Endodermal cell (in vitro differentiated cells): ENCODE measurements at regions not wholly inside any gene's neighbourhood (a gene's known extent, or its start where the extent isn't known, plus 50 kb on each side); places are given as distances from the start of the nearest gene placed in this dataset.

Source experiments
- DNase-seq: peaks from one replicate; pipeline ENCODE4 v3.0.0-alpha.2; 2017
- H3K27ac ChIP-seq: 2 replicates; pipeline ENCODE4 v1.5.1; 2013; ENCODE audit warnings: mild to moderate bottlenecking, low read depth, low read length, moderate library complexity
- H3K27me3 ChIP-seq: 2 replicates; pipeline ENCODE4 v1.6.1; 2013; ENCODE audit warnings: mild to moderate bottlenecking, low read length, moderate library complexity; ENCODE audit not compliant: insufficient read depth, control insufficient read depth, poor library complexity, severe bottlenecking
- H3K36me3 ChIP-seq: 2 replicates; pipeline ENCODE4 v1.7.0; 2013; ENCODE audit warnings: mild to moderate bottlenecking, low read length, moderate library complexity; ENCODE audit not compliant: control insufficient read depth, insufficient read depth
- H3K4me1 ChIP-seq: one replicate; pipeline ENCODE4 v1.7.0; 2013; ENCODE audit warnings: low read length; ENCODE audit not compliant: control insufficient read depth, insufficient read depth
- H3K4me3 ChIP-seq: 2 replicates; pipeline ENCODE4 v1.5.1; 2013; ENCODE audit warnings: mild to moderate bottlenecking, low read length, moderate library complexity
- H3K9ac ChIP-seq: 2 replicates; pipeline ENCODE4 v1.6.1; 2013; ENCODE audit warnings: mild to moderate bottlenecking, low read length, moderate library complexity; ENCODE audit not compliant: poor library complexity, severe bottlenecking; ENCODE audit errors: extremely low read depth
- H3K9me3 ChIP-seq: 2 replicates; pipeline ENCODE4 v1.6.1; 2013; ENCODE audit warnings: mild to moderate bottlenecking, low read length, moderate library complexity; ENCODE audit not compliant: control insufficient read depth
- H3K27ac Mint-ChIP-seq: 2 replicates; pipeline ENCODE4 v1.8.0; 2020; ENCODE audit warnings: mixed read lengths
- H3K27me3 Mint-ChIP-seq: 2 replicates; pipeline ENCODE4 v1.8.0; 2021; ENCODE audit warnings: mild to moderate bottlenecking, mixed read lengths; ENCODE audit not compliant: insufficient read depth
- H3K36me3 Mint-ChIP-seq: 2 replicates; pipeline ENCODE4 v1.8.0; 2020; ENCODE audit warnings: low read depth, mixed read lengths
- H3K4me1 Mint-ChIP-seq: 2 replicates; pipeline ENCODE4 v1.8.0; 2020; ENCODE audit warnings: mixed read lengths
- H3K4me3 Mint-ChIP-seq: 2 replicates; pipeline ENCODE4 v1.8.0; 2020; ENCODE audit warnings: mild to moderate bottlenecking, moderate library complexity, mixed read lengths
- H3K9me3 Mint-ChIP-seq: 2 replicates; pipeline ENCODE4 v1.8.0; 2020; ENCODE audit warnings: mild to moderate bottlenecking, mixed read lengths
- CTCF ChIP-seq: fragments of 200-600 bp; sonication (generic); conservative IDR thresholded peaks from 2 replicates; pipeline ENCODE4 v1.5.0; 2021; ENCODE audit warnings: antibody characterized with exemption, mild to moderate bottlenecking
- WGBS, 2 experiments: methylation state at CpG; one replicate each; pipeline versions ENCODE4 v1.1.5 to v1.1.7; 2013; ENCODE audit warnings: missing lambda C conversion rate in 2 of 2, mixed read lengths in 1 of 2; ENCODE audit not compliant: insufficient coverage in 1 of 2, insufficient read length in 1 of 2; 5-methylcytosine and 5-hydroxymethylcytosine counted together

- H3K9me3 ChIP-seq: no peaks in the 10 kb centered on the region
- H3K4me3 ChIP-seq: no peak overlapping the region
- no peak overlapping the region for H3K9ac ChIP-seq
- Mint-ChIP-seq H3K9me3 (peaks cover 3% of the 10 kb centered on the region), H3K36me3 (no peaks in the 10 kb centered on the region), H3K4me1 (peaks cover 25% of the 10 kb centered on the region), H3K4me3 (no peak overlapping the region), H3K27me3 (no peaks in the 10 kb centered on the region), H3K27ac (no peak overlapping the region)
- no peak overlapping the region for H3K27ac ChIP-seq
- DNase-seq: no peak
- no peaks in the 10 kb centered on the region for H3K36me3 ChIP-seq
- 100% methylated on average over 1 of the region's 1 CpG; no CpG with 5 or more reads in 1 of the 2 experiments for WGBS, 2 experiments
- TF ChIP-seq CTCF: no peak
- H3K27me3 ChIP-seq: no peaks in the 10 kb centered on the region
- H3K4me1 ChIP-seq: peaks cover 5% of the 10 kb centered on the region
These were observed 185.0 kb downstream of the SEMA6A start for GRCh38 chr5:116389601-116390000.

GRCh38 chr5:116388564-116389258 lies 185.9 kb downstream of the SEMA6A start:
- Mint-ChIP-seq H3K27ac (peak overlapping the region; percentile 24), H3K9me3 (peaks cover 3% of the 10 kb centered on the region), H3K27me3 (no peaks in the 10 kb centered on the region), H3K36me3 (no peaks in the 10 kb centered on the region), H3K4me3 (no peak overlapping the region), H3K4me1 (peaks cover 22% of the 10 kb centered on the region)
- DNase-seq: peak; percentile 76
- TF ChIP-seq CTCF: no peak
- peaks cover 5% of the 10 kb centered on the region for H3K4me1 ChIP-seq
- 84 to 87% methylated on average over 6 to 11 of the region's 11 CpGs for WGBS, 2 experiments
- no peaks in the 10 kb centered on the region for H3K9me3 ChIP-seq
- H3K27ac ChIP-seq: no peak overlapping the region
- no peaks in the 10 kb centered on the region for H3K36me3 ChIP-seq
- no peak overlapping the region for H3K9ac ChIP-seq
- no peaks in the 10 kb centered on the region for H3K27me3 ChIP-seq
- H3K4me3 ChIP-seq: no peak overlapping the region

GRCh38 chr5:116387738-116388137 lies 186.9 kb downstream of the SEMA6A start:
- Histone ChIP-seq H3K36me3 (no peaks in the 10 kb centered on the region), H3K4me3 (no peak overlapping the region), H3K9me3 (no peaks in the 10 kb centered on the region), H3K27ac (no peak overlapping the region), H3K9ac (no peak overlapping the region), H3K27me3 (no peaks in the 10 kb centered on the region), H3K4me1 (peaks cover 11% of the 10 kb centered on the region)
- 93% methylated on average over 3 of the region's 3 CpGs; no CpG with 5 or more reads in 1 of the 2 experiments for WGBS, 2 experiments
- DNase-seq: no peak
- H3K4me3 Mint-ChIP-seq: no peak overlapping the region
- no peaks in the 10 kb centered on the region for H3K27me3 Mint-ChIP-seq
- no peaks in the 10 kb centered on the region for H3K36me3 Mint-ChIP-seq
- no peak for TF ChIP-seq CTCF
- H3K27ac Mint-ChIP-seq: no peak overlapping the region
- peaks cover 31% of the 10 kb centered on the region for H3K4me1 Mint-ChIP-seq
- H3K9me3 Mint-ChIP-seq: peaks cover 3% of the 10 kb centered on the region
